ENCODE measurements at regions not wholly inside any gene's neighbourhood (a gene's known extent, or its start where the extent isn't known, plus 50 kb on each side); places are given as distances from the start of the nearest gene placed in this dataset.
"Not testable (repeated sequence)": the region's sequence is repeated elsewhere in the genome, so short reads cannot be mapped to it uniquely, and the experiment has no call there.

GRCh38 chr4:167966143-167966542 is 126.2 kb upstream of the ANXA10 start:
- H3K4me3 ChIP-seq (ENCODE audit: extremely low read depth, insufficient read depth, low read length, poor library complexity, severe bottlenecking) = no peak overlapping the region
- 80% methylated on average over 1 of the region's 2 CpGs; no CpG with 5 or more reads in 1 of the 2 experiments for WGBS, 2 experiments (ENCODE audit: insufficient coverage in 2 of 2)
- H3K36me3 ChIP-seq (ENCODE audit: control insufficient read depth, insufficient read depth, low read length) = no peaks in the 10 kb centered on the region
- H3K4me1 ChIP-seq (ENCODE audit: control insufficient read depth, insufficient read depth, low read length, poor library complexity, severe bottlenecking) = no peaks in the 10 kb centered on the region
- no peaks in the 10 kb centered on the region for H3K9me3 ChIP-seq (ENCODE audit: control insufficient read depth, low read length)
- H3K27ac ChIP-seq (ENCODE audit: low read depth, low read length, severe bottlenecking) = no peak overlapping the region

DNA sequence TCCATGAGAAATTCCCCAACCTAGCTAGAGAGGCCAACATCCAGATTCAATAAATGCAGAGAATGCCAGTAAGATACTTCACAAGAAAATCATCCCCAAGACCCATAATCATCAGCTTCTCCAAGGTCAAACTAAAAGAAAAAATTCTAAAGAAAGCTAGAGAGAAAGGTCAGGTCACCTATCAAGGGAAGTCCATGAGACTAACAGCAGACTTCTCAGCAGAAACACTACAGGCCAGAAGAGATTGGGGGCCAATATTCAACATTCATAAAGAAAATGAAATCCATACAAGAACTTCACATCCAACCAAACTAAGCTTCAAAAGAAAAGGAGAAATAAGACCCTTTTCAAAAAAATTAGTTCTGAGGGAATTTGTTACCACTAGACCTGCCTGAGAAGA is 118.8 kb upstream of the ANXA10 start:
- H3K36me3 ChIP-seq (ENCODE audit: control insufficient read depth, insufficient read depth, low read length) = no peaks in the 10 kb centered on the region
- H3K9me3 ChIP-seq (ENCODE audit: control insufficient read depth, low read length) = peaks cover 4% of the 10 kb centered on the region
- H3K4me3 ChIP-seq (ENCODE audit: extremely low read depth, insufficient read depth, low read length, poor library complexity, severe bottlenecking) = no peak overlapping the region
- no peaks in the 10 kb centered on the region for H3K4me1 ChIP-seq (ENCODE audit: control insufficient read depth, insufficient read depth, low read length, poor library complexity, severe bottlenecking)
- H3K27ac ChIP-seq (ENCODE audit: low read depth, low read length, severe bottlenecking) = no peak overlapping the region

DNA sequence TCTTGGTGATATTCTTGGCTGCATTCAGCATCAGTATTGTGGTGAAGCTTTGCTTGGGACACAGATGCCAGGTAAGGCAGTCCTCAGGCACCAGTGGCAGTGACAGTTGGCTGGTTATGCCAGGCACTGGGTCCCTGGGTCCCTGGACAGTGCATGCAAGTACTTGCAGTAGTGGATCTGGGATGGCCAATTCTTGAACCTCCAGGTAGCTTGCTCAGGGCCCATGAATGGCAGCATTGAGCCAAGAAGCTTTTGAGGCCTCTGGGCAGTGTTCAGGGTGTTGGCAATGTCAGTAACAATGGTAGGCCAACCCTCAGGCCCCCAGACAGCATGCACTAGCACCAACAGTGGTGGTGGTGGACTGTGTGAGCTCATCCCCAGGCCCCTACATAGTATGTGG is 106.8 kb upstream of the ANXA10 start:
- Histone ChIP-seq H3K9me3 (ENCODE audit: control insufficient read depth, low read length) (no peaks in the 10 kb centered on the region), H3K4me3 (ENCODE audit: extremely low read depth, insufficient read depth, low read length, poor library complexity, severe bottlenecking) (no peak overlapping the region), H3K4me1 (ENCODE audit: control insufficient read depth, insufficient read depth, low read length, poor library complexity, severe bottlenecking) (no peaks in the 10 kb centered on the region), H3K36me3 (ENCODE audit: control insufficient read depth, insufficient read depth, low read length) (no peaks in the 10 kb centered on the region), H3K27ac (ENCODE audit: low read depth, low read length, severe bottlenecking) (no peak overlapping the region)

- H3K4me1 ChIP-seq (ENCODE audit: control insufficient read depth, insufficient read depth, low read length, poor library complexity, severe bottlenecking) = no peaks in the 10 kb centered on the region
- H3K4me3 ChIP-seq (ENCODE audit: extremely low read depth, insufficient read depth, low read length, poor library complexity, severe bottlenecking) = no peak overlapping the region
- H3K36me3 ChIP-seq (ENCODE audit: control insufficient read depth, insufficient read depth, low read length) = no peaks in the 10 kb centered on the region
- H3K27ac ChIP-seq (ENCODE audit: low read depth, low read length, severe bottlenecking) = no peak overlapping the region
- WGBS, 2 experiments (ENCODE audit: insufficient coverage in 2 of 2) = 71% methylated on average over 3 of the region's 3 CpGs; no CpG with 5 or more reads in 1 of the 2 experiments
- H3K9me3 ChIP-seq (ENCODE audit: control insufficient read depth, low read length) = no peaks in the 10 kb centered on the region
Observed at GRCh38 chr4:167986044-167986443, 106.3 kb upstream of the ANXA10 start.

GRCh38 chr4:167987285-167987684 is 105.1 kb upstream of the ANXA10 start:
- Histone ChIP-seq H3K4me1 (ENCODE audit: control insufficient read depth, insufficient read depth, low read length, poor library complexity, severe bottlenecking) (no peaks in the 10 kb centered on the region), H3K27ac (ENCODE audit: low read depth, low read length, severe bottlenecking) (no peak overlapping the region), H3K4me3 (ENCODE audit: extremely low read depth, insufficient read depth, low read length, poor library complexity, severe bottlenecking) (no peak overlapping the region), H3K36me3 (ENCODE audit: control insufficient read depth, insufficient read depth, low read length) (no peaks in the 10 kb centered on the region), H3K9me3 (ENCODE audit: control insufficient read depth, low read length) (no peaks in the 10 kb centered on the region)
- 89% methylated on average over 1 of the region's 2 CpGs; no CpG with 5 or more reads in 1 of the 2 experiments for WGBS, 2 experiments (ENCODE audit: insufficient coverage in 2 of 2)

DNA sequence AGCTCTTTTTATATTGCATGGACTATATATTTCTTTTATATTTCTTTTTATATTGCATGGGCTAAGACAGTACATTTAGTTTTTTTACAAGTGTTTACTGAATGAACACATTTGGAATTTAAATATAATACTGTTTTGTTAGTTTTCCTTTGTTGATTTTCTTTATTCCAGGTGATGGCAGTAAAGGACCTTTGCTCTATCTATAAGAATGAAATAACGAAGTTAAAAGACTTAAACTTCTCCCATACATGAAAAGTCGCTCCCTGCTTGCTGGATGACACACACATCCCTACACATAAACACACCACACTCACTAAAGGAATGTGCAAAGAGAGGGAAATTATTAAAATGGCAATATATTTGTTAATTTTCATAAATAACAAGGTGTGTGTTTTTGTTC is 102.5 kb upstream of the ANXA10 start:
- H3K9me3 ChIP-seq (ENCODE audit: control insufficient read depth, low read length) = no peaks in the 10 kb centered on the region
- WGBS, 2 experiments (ENCODE audit: insufficient coverage in 2 of 2) = no CpG with 5 or more reads among the region's 2 CpGs
- no peak overlapping the region for H3K27ac ChIP-seq (ENCODE audit: low read depth, low read length, severe bottlenecking)
- no peaks in the 10 kb centered on the region for H3K36me3 ChIP-seq (ENCODE audit: control insufficient read depth, insufficient read depth, low read length)
- no peaks in the 10 kb centered on the region for H3K4me1 ChIP-seq (ENCODE audit: control insufficient read depth, insufficient read depth, low read length, poor library complexity, severe bottlenecking)
- no peak overlapping the region for H3K4me3 ChIP-seq (ENCODE audit: extremely low read depth, insufficient read depth, low read length, poor library complexity, severe bottlenecking)

DNA sequence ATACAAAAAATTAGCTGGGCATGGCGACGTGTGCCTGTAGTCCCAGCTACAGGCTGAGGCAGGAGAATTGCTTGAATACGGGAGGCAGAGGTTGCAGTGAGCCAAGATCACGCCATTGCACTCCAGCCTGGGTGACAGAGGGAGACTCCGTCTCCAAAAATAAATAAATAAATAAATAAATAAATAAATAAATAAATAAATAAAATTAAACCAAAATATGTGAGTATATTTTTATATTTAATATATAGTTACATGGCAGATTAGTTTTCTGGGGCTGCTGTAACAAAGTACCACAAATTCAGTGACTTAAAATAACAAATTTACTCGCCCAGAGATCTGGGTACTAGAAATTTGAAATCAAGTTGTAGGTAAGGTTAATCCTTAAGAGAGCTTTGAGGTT is 84.2 kb upstream of the ANXA10 start:
- not testable (repeated sequence) for H3K9me3 ChIP-seq (ENCODE audit: control insufficient read depth, low read length); H3K27ac ChIP-seq (ENCODE audit: low read depth, low read length, severe bottlenecking); H3K4me1 ChIP-seq (ENCODE audit: control insufficient read depth, insufficient read depth, low read length, poor library complexity, severe bottlenecking); H3K4me3 ChIP-seq (ENCODE audit: extremely low read depth, insufficient read depth, low read length, poor library complexity, severe bottlenecking); H3K36me3 ChIP-seq (ENCODE audit: control insufficient read depth, insufficient read depth, low read length)
- 84% methylated on average over 3 of the region's 6 CpGs; no CpG with 5 or more reads in 1 of the 2 experiments for whole genome bisulfite sequencing, 2 experiments (ENCODE audit: insufficient coverage in 2 of 2)

DNA sequence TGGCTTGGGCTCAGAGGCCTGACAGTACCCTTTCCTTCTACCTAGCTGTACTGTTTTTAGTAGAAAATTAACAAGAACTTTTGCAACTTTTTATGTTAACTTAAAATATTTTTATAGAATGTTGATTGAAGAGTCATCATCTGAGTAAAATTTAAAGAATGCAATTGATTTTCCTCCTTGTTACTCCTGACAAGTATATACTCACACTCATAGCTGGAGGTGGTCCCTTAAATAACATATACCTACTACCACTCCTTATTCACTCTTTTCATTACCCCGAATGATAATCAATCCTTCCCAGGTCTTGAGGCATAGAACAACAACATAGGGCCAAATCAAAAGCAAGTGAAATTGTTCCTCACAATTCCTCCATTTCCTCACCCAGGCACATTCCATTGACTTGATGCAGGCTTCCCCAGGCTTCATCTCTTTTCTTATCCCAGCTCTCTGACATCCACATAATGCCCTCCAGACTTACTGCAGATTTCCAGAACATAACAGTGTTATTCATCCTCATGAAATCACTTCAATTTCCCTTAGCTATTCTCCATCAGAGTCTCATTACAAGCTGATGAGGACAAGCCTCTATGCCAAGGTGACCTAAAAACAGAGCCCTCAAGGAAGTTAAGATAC is 73.2 kb upstream of the ANXA10 start:
- Histone ChIP-seq H3K4me3 (ENCODE audit: extremely low read depth, insufficient read depth, low read length, poor library complexity, severe bottlenecking) (no peak overlapping the region), H3K9me3 (ENCODE audit: control insufficient read depth, low read length) (peaks cover 6% of the 10 kb centered on the region), H3K27ac (ENCODE audit: low read depth, low read length, severe bottlenecking) (no peak overlapping the region), H3K36me3 (ENCODE audit: control insufficient read depth, insufficient read depth, low read length) (no peaks in the 10 kb centered on the region), H3K4me1 (ENCODE audit: control insufficient read depth, insufficient read depth, low read length, poor library complexity, severe bottlenecking) (no peaks in the 10 kb centered on the region)
- WGBS, 2 experiments (ENCODE audit: insufficient coverage in 2 of 2) = 82 to 100% methylated on average over 1 of the region's 1 CpG

- H3K9me3 ChIP-seq (ENCODE audit: control insufficient read depth, low read length) = peaks cover 6% of the 10 kb centered on the region
- H3K36me3 ChIP-seq (ENCODE audit: control insufficient read depth, insufficient read depth, low read length) = no peaks in the 10 kb centered on the region
- H3K27ac ChIP-seq (ENCODE audit: low read depth, low read length, severe bottlenecking) = no peak overlapping the region
- WGBS, 2 experiments (ENCODE audit: insufficient coverage in 2 of 2) = no CpG with 5 or more reads among the region's 2 CpGs
- no peak overlapping the region for H3K4me3 ChIP-seq (ENCODE audit: extremely low read depth, insufficient read depth, low read length, poor library complexity, severe bottlenecking)
- no peaks in the 10 kb centered on the region for H3K4me1 ChIP-seq (ENCODE audit: control insufficient read depth, insufficient read depth, low read length, poor library complexity, severe bottlenecking)
Observed at GRCh38 chr4:168019921-168020320, 72.4 kb upstream of the ANXA10 start.

DNA sequence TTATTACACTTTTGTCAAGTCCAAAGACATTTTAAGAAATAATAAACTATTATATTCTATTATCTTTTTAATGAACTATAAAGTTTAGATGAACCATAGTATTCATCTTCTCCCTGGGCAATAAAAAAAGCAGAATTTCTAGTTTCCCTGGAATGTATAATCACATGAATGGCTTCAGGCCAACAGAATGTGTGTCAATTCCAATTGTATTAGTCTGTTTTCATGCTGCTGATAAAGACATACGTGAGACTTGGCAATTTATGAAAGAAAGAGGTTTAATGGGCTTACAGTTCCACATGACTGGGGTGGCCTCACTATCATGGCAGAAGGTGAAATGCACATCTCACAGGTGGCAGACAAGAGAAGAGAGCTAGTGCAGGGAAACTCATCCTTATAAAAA is 70.7 kb upstream of the ANXA10 start:
- H3K36me3 ChIP-seq (ENCODE audit: control insufficient read depth, insufficient read depth, low read length) = no peaks in the 10 kb centered on the region
- no peaks in the 10 kb centered on the region for H3K4me1 ChIP-seq (ENCODE audit: control insufficient read depth, insufficient read depth, low read length, poor library complexity, severe bottlenecking)
- no peak overlapping the region for H3K27ac ChIP-seq (ENCODE audit: low read depth, low read length, severe bottlenecking)
- no peak overlapping the region for H3K4me3 ChIP-seq (ENCODE audit: extremely low read depth, insufficient read depth, low read length, poor library complexity, severe bottlenecking)
- 77 to 86% methylated on average over 1 of the region's 1 CpG for WGBS, 2 experiments (ENCODE audit: insufficient coverage in 2 of 2)
- peaks cover 6% of the 10 kb centered on the region for H3K9me3 ChIP-seq (ENCODE audit: control insufficient read depth, low read length)

DNA sequence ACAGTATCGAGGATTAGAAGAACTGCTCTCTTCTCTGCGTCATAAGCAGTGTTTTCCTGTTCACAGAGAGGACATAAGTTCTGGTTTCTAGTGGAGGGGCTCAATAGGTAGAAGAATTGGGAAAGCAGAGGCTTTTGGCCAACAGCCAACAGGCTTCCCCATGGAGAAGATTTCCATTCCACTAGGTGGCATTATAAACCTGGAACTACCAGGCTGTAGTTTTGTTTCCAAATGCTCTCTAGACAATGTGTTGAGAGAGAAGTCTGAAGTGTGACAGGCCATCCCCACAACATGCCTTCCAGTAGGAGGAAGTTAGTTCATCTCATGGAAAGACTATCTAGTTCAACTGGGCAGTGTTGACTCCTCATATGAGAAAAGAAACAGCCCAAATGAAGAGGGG is 63.8 kb upstream of the ANXA10 start:
- Histone ChIP-seq H3K27ac (ENCODE audit: low read depth, low read length, severe bottlenecking) (no peak overlapping the region), H3K4me1 (ENCODE audit: control insufficient read depth, insufficient read depth, low read length, poor library complexity, severe bottlenecking) (no peaks in the 10 kb centered on the region), H3K9me3 (ENCODE audit: control insufficient read depth, low read length) (no peaks in the 10 kb centered on the region), H3K36me3 (ENCODE audit: control insufficient read depth, insufficient read depth, low read length) (no peaks in the 10 kb centered on the region), H3K4me3 (ENCODE audit: extremely low read depth, insufficient read depth, low read length, poor library complexity, severe bottlenecking) (no peak overlapping the region)
- WGBS, 2 experiments (ENCODE audit: insufficient coverage in 2 of 2) = 88 to 100% methylated on average over 2 of the region's 2 CpGs

All from mesodermal cell (in vitro differentiated cells).